HFF-Myc (cell line): ENCODE measurements at regions not wholly inside any gene's neighbourhood (a gene's known extent, or its start where the extent isn't known, plus 50 kb on each side); places are given as distances from the start of the nearest gene placed in this dataset.

ENCODE experiments used
- DNase-seq: peaks from one replicate; pipeline ENCODE4 v3.0.0-alpha.2; 2011; ENCODE audit warnings: low read depth; ENCODE audit errors: extremely low read depth
- H3K4me3 ChIP-seq: replicated peaks from 2 replicates; pipeline ENCODE4 v1.5.1; 2011; ENCODE audit warnings: low read depth, mild to moderate bottlenecking, control low read depth, low read length
- CTCF ChIP-seq: IDR thresholded peaks from 2 replicates; pipeline ENCODE4 v1.5.1; 2012; ENCODE audit warnings: mild to moderate bottlenecking, low read depth, low read length, control low read depth; ENCODE audit errors: missing control alignments

- DNase-seq = no peak
- no peak overlapping the region for H3K4me3 ChIP-seq
- TF ChIP-seq CTCF = no peak
These were observed 66.8 kb upstream of the EGFL6 start for GRCh38 chrX:13502590-13502989.

- no peak for TF ChIP-seq CTCF
- DNase-seq = no peak
- H3K4me3 ChIP-seq = no peak overlapping the region
These were observed 69.7 kb upstream of the EGFL6 start for GRCh38 chrX:13499736-13500135.

GRCh38 chrX:13498238-13498637 lies 71.2 kb upstream of the EGFL6 start:
- no peak for DNase-seq
- no peak for TF ChIP-seq CTCF

GRCh38 chrX:13495232-13495631 lies 74.2 kb upstream of the EGFL6 start:
- DNase-seq = no peak

More at GRCh38 chrX:13498238-13498637, 71.2 kb upstream of the EGFL6 start:
- no peak overlapping the region for H3K4me3 ChIP-seq

GRCh38 chrX:13494562-13494961 lies 74.8 kb upstream of the EGFL6 start:
- H3K4me3 ChIP-seq = no peak overlapping the region
- no peak for TF ChIP-seq CTCF
- DNase-seq = no peak

More at GRCh38 chrX:13495232-13495631, 74.2 kb upstream of the EGFL6 start:
- no peak for TF ChIP-seq CTCF
- no peak overlapping the region for H3K4me3 ChIP-seq

GRCh38 chrX:13493659-13494058 lies 75.7 kb upstream of the EGFL6 start:
- no peak overlapping the region for H3K4me3 ChIP-seq
- TF ChIP-seq CTCF = no peak
- no peak for DNase-seq

- TF ChIP-seq CTCF = no peak
- no peak overlapping the region for H3K4me3 ChIP-seq
- DNase-seq = no peak
These were observed 77.1 kb upstream of the EGFL6 start for GRCh38 chrX:13492286-13492685.
